Smooth muscle cell (in vitro differentiated cells): ENCODE measurements at regions not wholly inside any gene's neighbourhood (a gene's known extent, or its start where the extent isn't known, plus 50 kb on each side); places are given as distances from the start of the nearest gene placed in this dataset.

Experiments used
- DNase-seq: peaks from one replicate; lab custom pipeline; 2025; ENCODE audit not compliant: unreplicated experiment; lab: John Stamatoyannopoulos, UW
- H2AFZ ChIP-seq: fragments of 200-600 bp; sonication (generic); 2 replicates; pipeline ENCODE4 v1.6.0; 2016; ENCODE audit warnings: antibody characterized with exemption, low read depth, mild to moderate bottlenecking
- H3F3A ChIP-seq: fragments of 200-600 bp; sonication (generic); 2 replicates; pipeline ENCODE4 v1.6.0; 2017; ENCODE audit warnings: antibody characterized with exemption, low read depth
- H3K27ac ChIP-seq: fragments of 200-600 bp; sonication (generic); 2 replicates; pipeline ENCODE4 v1.5.1; 2016; ENCODE audit warnings: low read depth, mild to moderate bottlenecking
- H3K27me3 ChIP-seq: fragments of 200-600 bp; sonication (generic); 2 replicates; pipeline ENCODE4 v1.6.1; 2016; ENCODE audit warnings: low read depth, mild to moderate bottlenecking
- H3K36me3 ChIP-seq: fragments of 200-600 bp; sonication (generic); 2 replicates; pipeline ENCODE4 v1.5.1; 2016; ENCODE audit warnings: low read depth
- H3K4me1 ChIP-seq: fragments of 200-600 bp; sonication (generic); 2 replicates; pipeline ENCODE4 v1.5.1; 2016; ENCODE audit warnings: low read depth
- H3K4me2 ChIP-seq: fragments of 200-600 bp; sonication (generic); 2 replicates; pipeline ENCODE4 v1.6.0; 2016; ENCODE audit warnings: mild to moderate bottlenecking
- H3K4me3 ChIP-seq: fragments of 200-600 bp; sonication (generic); 2 replicates; pipeline ENCODE4 v1.5.1; 2016; ENCODE audit warnings: mild to moderate bottlenecking
- H3K79me2 ChIP-seq: fragments of 200-600 bp; sonication (generic); 2 replicates; pipeline ENCODE4 v1.6.0; 2016; ENCODE audit warnings: low read depth, mild to moderate bottlenecking
- H3K9ac ChIP-seq: fragments of 200-600 bp; sonication (generic); 2 replicates; pipeline ENCODE4 v1.6.0; 2016; ENCODE audit warnings: low read depth
- H3K9me3 ChIP-seq: fragments of 200-600 bp; sonication (generic); replicated peaks from 2 replicates; pipeline ENCODE4 v1.5.1; 2016; ENCODE audit warnings: low read depth
- H4K20me1 ChIP-seq: fragments of 200-600 bp; sonication (generic); 2 replicates; pipeline ENCODE4 v1.6.0; 2016; ENCODE audit warnings: low read depth
- WGBS: methylation state at CpG from one replicate; pipeline ENCODE4 v1.1.7; 2016; ENCODE audit warnings: low lambda C conversion rate; 5-methylcytosine and 5-hydroxymethylcytosine counted together
- TF ChIP-seq, protein P1 (sequence below): fragments of 200-600 bp; sonication (generic); IDR thresholded peaks from 2 replicates; pipeline ENCODE4 v1.5.1; 2017; ENCODE audit warnings: borderline replicate concordance, mild to moderate bottlenecking, antibody characterized with exemption; ENCODE audit not compliant: insufficient read depth, poor library complexity, severe bottlenecking

DNA sequence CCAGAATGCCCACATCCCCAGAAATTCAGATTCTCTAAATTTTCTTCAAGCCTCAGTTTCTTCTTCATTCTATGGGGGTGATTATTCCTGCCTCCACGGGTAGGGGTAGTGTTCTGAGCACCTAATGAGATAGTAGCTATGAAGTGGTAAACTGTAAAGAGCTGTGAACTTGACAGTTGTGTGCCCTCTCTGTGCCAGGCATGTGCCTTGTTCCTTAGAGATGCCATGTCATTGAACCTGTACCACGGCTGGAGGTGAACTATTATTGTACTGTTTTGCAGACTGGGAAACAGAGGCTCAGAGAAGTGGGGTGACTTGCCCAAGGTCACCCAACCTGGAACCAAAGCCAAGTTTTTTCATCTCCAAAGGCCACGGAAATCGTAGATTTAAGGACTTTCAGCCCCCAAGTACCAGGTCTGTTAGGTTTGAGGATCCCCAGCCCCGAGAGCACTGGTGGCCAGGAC lies 67.7 kb upstream of the SIRPA start:
- DNase-seq, result no peak
- Histone ChIP-seq H3K4me3 (no peak overlapping the region), H3K9me3 (no peaks in the 10 kb centered on the region), H3K27ac (no peak overlapping the region), H2AFZ (no peak overlapping the region), H3K4me1 (peaks cover 10% of the 10 kb centered on the region), H4K20me1 (no peaks in the 10 kb centered on the region), H3K27me3 (no peaks in the 10 kb centered on the region), H3F3A (no peaks in the 10 kb centered on the region), H3K9ac (no peak overlapping the region), H3K36me3 (no peaks in the 10 kb centered on the region), H3K79me2 (no peaks in the 10 kb centered on the region), H3K4me2 (no peak overlapping the region)
- TF ChIP-seq, protein P1, sequence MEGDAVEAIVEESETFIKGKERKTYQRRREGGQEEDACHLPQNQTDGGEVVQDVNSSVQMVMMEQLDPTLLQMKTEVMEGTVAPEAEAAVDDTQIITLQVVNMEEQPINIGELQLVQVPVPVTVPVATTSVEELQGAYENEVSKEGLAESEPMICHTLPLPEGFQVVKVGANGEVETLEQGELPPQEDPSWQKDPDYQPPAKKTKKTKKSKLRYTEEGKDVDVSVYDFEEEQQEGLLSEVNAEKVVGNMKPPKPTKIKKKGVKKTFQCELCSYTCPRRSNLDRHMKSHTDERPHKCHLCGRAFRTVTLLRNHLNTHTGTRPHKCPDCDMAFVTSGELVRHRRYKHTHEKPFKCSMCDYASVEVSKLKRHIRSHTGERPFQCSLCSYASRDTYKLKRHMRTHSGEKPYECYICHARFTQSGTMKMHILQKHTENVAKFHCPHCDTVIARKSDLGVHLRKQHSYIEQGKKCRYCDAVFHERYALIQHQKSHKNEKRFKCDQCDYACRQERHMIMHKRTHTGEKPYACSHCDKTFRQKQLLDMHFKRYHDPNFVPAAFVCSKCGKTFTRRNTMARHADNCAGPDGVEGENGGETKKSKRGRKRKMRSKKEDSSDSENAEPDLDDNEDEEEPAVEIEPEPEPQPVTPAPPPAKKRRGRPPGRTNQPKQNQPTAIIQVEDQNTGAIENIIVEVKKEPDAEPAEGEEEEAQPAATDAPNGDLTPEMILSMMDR, result no peak
- WGBS, result 94% methylated on average over 5 of the region's 5 CpGs

DNA sequence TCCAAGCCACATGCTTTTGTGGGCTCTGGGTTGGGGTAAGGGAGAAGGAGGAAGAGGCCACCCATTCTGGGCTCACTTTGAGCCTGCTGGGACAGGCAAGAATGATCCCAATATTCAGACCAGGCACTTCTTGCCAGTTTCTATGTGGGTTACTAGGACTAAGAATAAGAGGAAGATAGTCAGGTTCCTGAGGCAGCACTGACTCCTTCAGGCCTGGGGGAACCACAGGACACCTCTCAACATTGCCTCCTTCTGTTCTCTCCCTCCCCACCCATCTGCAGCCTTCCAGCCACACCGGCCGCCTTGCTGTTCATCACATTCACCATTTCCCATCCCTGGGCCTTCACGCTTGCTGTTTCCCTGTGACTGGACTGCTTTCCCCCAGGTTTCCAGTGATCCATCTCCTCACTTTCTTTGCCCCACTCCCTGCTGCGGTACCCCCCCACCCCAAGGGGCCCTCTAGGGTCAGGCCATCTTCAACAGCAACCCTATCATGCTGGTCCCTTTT lies 69.2 kb upstream of the SIRPA start:
- H4K20me1 ChIP-seq, result no peaks in the 10 kb centered on the region
- H3K79me2 ChIP-seq, result no peaks in the 10 kb centered on the region
- H3K27ac ChIP-seq, result no peak overlapping the region
- no peak for DNase-seq
- H3K4me1 ChIP-seq, result peaks cover 6% of the 10 kb centered on the region
- no peak overlapping the region for H3K4me3 ChIP-seq
- no peaks in the 10 kb centered on the region for H3K27me3 ChIP-seq
- H3F3A ChIP-seq, result no peaks in the 10 kb centered on the region
- no peak overlapping the region for H3K4me2 ChIP-seq
- H3K9ac ChIP-seq, result no peak overlapping the region
- TF ChIP-seq, protein P1, result no peak
- no peaks in the 10 kb centered on the region for H3K36me3 ChIP-seq
- no peaks in the 10 kb centered on the region for H3K9me3 ChIP-seq
- no peak overlapping the region for H2AFZ ChIP-seq
- WGBS, result 89% methylated on average over 4 of the region's 4 CpGs

DNA sequence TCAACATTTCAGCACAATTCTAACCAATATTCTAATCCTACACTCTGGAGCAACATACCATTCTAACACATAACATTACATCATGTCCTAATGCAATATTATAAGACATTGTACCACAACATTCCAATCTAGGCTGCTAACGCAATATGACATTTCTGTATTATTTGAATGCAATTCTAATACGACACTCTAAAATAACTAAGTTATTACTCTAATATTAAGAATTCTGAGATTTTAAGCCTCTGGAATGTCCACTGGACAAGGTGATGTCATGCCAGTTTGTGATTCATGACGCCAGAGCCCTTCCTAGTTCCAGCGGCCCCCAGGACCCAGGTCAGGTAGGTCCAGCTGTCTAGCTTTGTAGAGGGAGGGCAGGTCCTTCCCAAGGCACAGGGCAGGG lies 69.7 kb upstream of the SIRPA start:
- Histone ChIP-seq H3K9ac (no peak overlapping the region), H3K27ac (no peak overlapping the region)
- DNase-seq, result no peak

DNA sequence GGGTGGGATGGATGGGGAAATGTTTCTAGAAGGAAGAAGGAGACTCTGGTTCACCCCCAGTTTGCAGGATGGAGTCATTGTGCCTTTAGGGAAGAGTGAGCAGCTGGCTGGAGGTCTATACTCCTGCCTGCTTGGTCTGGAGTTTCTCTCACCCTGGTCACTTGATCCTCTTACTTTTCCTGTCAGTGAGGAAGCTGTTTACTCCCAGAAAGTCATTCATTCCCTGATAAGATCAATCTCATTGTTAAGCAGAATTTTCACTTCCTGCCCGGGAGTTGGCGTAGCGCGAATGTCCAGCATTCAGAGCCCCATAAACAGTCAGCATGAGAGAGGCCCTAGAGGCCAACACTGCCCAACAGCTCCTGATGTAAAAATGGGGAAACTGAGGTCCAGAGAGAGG lies 70.4 kb upstream of the SIRPA start:
- TF ChIP-seq, protein P1, result no peak
- Histone ChIP-seq H2AFZ (no peak overlapping the region), H3K4me2 (no peak overlapping the region), H3K36me3 (no peaks in the 10 kb centered on the region), H3K9me3 (no peaks in the 10 kb centered on the region), H3K9ac (no peak overlapping the region), H3K4me3 (no peak overlapping the region), H3F3A (no peaks in the 10 kb centered on the region), H3K4me1 (no peaks in the 10 kb centered on the region), H4K20me1 (no peaks in the 10 kb centered on the region), H3K27me3 (no peaks in the 10 kb centered on the region), H3K79me2 (no peaks in the 10 kb centered on the region), H3K27ac (no peak overlapping the region)
- no peak for DNase-seq
- WGBS, result 35% methylated on average over 4 of the region's 4 CpGs

More for the DNA sequence above, 69.7 kb upstream of the SIRPA start:
- no peak overlapping the region for H3K4me3 ChIP-seq
- H3F3A ChIP-seq, result no peaks in the 10 kb centered on the region
- TF ChIP-seq, protein P1, result no peak
- H2AFZ ChIP-seq, result no peak overlapping the region
- no peaks in the 10 kb centered on the region for H3K27me3 ChIP-seq
- H3K9me3 ChIP-seq, result no peaks in the 10 kb centered on the region
- no peaks in the 10 kb centered on the region for H4K20me1 ChIP-seq
- no peak overlapping the region for H3K4me2 ChIP-seq
- H3K79me2 ChIP-seq, result no peaks in the 10 kb centered on the region
- peaks cover under 1% of the 10 kb centered on the region for H3K4me1 ChIP-seq
- no peaks in the 10 kb centered on the region for H3K36me3 ChIP-seq
- WGBS, result 66% methylated on average over 4 of the region's 4 CpGs
